ENCODE measurements at regions not wholly inside any gene's neighbourhood (a gene's known extent, or its start where the extent isn't known, plus 50 kb on each side); places are given as distances from the start of the nearest gene placed in this dataset.

DNA sequence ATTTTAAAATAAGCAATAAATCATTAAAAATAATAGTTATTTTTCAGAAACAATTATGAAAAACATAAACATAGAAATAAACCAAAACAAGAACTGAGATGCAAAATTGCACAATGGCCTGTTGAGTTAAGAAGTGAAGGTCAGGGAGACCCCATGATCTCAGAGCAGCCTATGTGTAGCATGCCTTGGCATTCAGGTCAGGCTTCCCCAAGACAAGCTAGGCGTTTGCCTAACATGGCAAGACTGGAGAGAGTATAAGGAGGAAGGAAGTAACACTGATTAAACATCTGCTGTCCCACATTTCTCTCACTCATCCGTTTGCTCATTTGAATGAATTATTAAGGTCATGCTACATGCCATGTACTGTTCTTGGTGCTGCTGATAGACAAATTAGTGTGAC is 291.8 kb downstream of the TSHZ3 start:
- TF ChIP-seq SRF (IDR thresholded peaks at IDR 0.05; ENCODE audit: low read depth, low read length) (no peak), CREB1 (IDR thresholded peaks at IDR 0.05) (no peak), SP1 (IDR thresholded peaks at IDR 0.05; ENCODE audit: low read depth, low read length) (no peak), EZH2 (IDR thresholded peaks at IDR 0.05; ENCODE audit: low read depth, low read length, severe bottlenecking) (no peak), TCF12 (IDR thresholded peaks at IDR 0.05; ENCODE audit: low read depth, low read length) (no peak)
- TF ChIP-seq, protein P1, sequence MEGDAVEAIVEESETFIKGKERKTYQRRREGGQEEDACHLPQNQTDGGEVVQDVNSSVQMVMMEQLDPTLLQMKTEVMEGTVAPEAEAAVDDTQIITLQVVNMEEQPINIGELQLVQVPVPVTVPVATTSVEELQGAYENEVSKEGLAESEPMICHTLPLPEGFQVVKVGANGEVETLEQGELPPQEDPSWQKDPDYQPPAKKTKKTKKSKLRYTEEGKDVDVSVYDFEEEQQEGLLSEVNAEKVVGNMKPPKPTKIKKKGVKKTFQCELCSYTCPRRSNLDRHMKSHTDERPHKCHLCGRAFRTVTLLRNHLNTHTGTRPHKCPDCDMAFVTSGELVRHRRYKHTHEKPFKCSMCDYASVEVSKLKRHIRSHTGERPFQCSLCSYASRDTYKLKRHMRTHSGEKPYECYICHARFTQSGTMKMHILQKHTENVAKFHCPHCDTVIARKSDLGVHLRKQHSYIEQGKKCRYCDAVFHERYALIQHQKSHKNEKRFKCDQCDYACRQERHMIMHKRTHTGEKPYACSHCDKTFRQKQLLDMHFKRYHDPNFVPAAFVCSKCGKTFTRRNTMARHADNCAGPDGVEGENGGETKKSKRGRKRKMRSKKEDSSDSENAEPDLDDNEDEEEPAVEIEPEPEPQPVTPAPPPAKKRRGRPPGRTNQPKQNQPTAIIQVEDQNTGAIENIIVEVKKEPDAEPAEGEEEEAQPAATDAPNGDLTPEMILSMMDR (IDR thresholded peaks at IDR 0.05; ENCODE audit: control extremely low read depth in 1 of 3, insufficient read depth in 1 of 3, low read depth in 1 of 3, low read length in 3 of 3): no peak
